Astrocyte of the hippocampus (primary cell): ENCODE measurements at regions not wholly inside any gene's neighbourhood (a gene's known extent, or its start where the extent isn't known, plus 50 kb on each side); places are given as distances from the start of the nearest gene placed in this dataset.
A peak's percentile ranks its signal among the peaks of the same experiment; 100 is the strongest.

ENCODE experiments used
- DNase-seq: peaks from one replicate; pipeline ENCODE4 v3.0.0; 2011; ENCODE audit warnings: low read depth, low spot score

- no peak for DNase-seq
Observed at GRCh38 chr5:175037820-175038219, 313.4 kb downstream of the MSX2 start.

GRCh38 chr5:175035882-175036533 lies 311.6 kb downstream of the MSX2 start:
- no peak for DNase-seq

GRCh38 chr5:175034924-175035323 lies 310.5 kb downstream of the MSX2 start:
- no peak for DNase-seq

- no peak for DNase-seq
Observed at GRCh38 chr5:175032741-175033151, 308.4 kb downstream of the MSX2 start.

- no peak for DNase-seq
Observed at GRCh38 chr5:175032013-175032412, 307.6 kb downstream of the MSX2 start.

- no peak for DNase-seq
Observed at GRCh38 chr5:175027390-175027789, 303.0 kb downstream of the MSX2 start.

GRCh38 chr5:175025077-175025476 lies 300.7 kb downstream of the MSX2 start:
- DNase-seq, result peak; percentile 11

GRCh38 chr5:175021841-175022625 lies 297.7 kb downstream of the MSX2 start:
- DNase-seq, result no peak

- no peak for DNase-seq
Observed at GRCh38 chr5:175021321-175021720, 296.9 kb downstream of the MSX2 start.

- DNase-seq, result no peak
Observed at GRCh38 chr5:175015028-175015685, 290.8 kb downstream of the MSX2 start.

- no peak for DNase-seq
Observed at GRCh38 chr5:175013251-175013650, 288.9 kb downstream of the MSX2 start.

- no peak for DNase-seq
Observed at GRCh38 chr5:175012267-175012666, 287.9 kb downstream of the MSX2 start.

GRCh38 chr5:175003531-175003930 lies 279.1 kb downstream of the MSX2 start:
- peak; percentile 19 for DNase-seq

GRCh38 chr5:175001876-175002645 lies 277.7 kb downstream of the MSX2 start:
- DNase-seq, result peak; percentile 48

- no peak for DNase-seq
Observed at GRCh38 chr5:175001311-175001710, 276.9 kb downstream of the MSX2 start.

- no peak for DNase-seq
Observed at GRCh38 chr5:174999581-174999980, 275.2 kb downstream of the MSX2 start.

GRCh38 chr5:174998131-174998730 lies 273.8 kb downstream of the MSX2 start:
- DNase-seq, result no peak

- DNase-seq, result no peak
Observed at GRCh38 chr5:174997688-174998087, 273.3 kb downstream of the MSX2 start.

GRCh38 chr5:174996941-174997340 lies 272.6 kb downstream of the MSX2 start:
- DNase-seq, result no peak

- no peak for DNase-seq
Observed at GRCh38 chr5:174995827-174996226, 271.4 kb downstream of the MSX2 start.

GRCh38 chr5:174991847-174992246 lies 267.5 kb downstream of the MSX2 start:
- no peak for DNase-seq

GRCh38 chr5:174990909-174991308 lies 266.5 kb downstream of the MSX2 start:
- no peak for DNase-seq
